Neural progenitor cell (in vitro differentiated cells): ENCODE measurements at regions not wholly inside any gene's neighbourhood (a gene's known extent, or its start where the extent isn't known, plus 50 kb on each side); places are given as distances from the start of the nearest gene placed in this dataset.

Experiments
- CTCF ChIP-seq: fragments of 200-600 bp; sonication (generic); IDR thresholded peaks from 2 replicates; pipeline ENCODE4 v1.5.1; 2017; ENCODE audit warnings: antibody characterized with exemption, mild to moderate bottlenecking
- EZH2 ChIP-seq: fragments of 200-600 bp; sonication (generic); IDR thresholded peaks from 2 replicates; pipeline ENCODE4 v1.6.1; 2017; ENCODE audit warnings: antibody characterized with exemption, mild to moderate bottlenecking, moderate library complexity
- EZH2phosphoT487 ChIP-seq: fragments of 200-600 bp; sonication (generic); IDR thresholded peaks from 2 replicates; pipeline ENCODE4 v1.6.1; 2017; ENCODE audit warnings: antibody characterized with exemption

GRCh38 chr5:40354171-40354570, 325.5 kb upstream of the PTGER4 start:
- TF ChIP-seq CTCF (no peak), EZH2phosphoT487 (no peak), EZH2 (no peak)
